ENCODE measurements at regions not wholly inside any gene's neighbourhood (a gene's known extent, or its start where the extent isn't known, plus 50 kb on each side); places are given as distances from the start of the nearest gene placed in this dataset.

GRCh38 chr6:98581705-98582104, 252.7 kb upstream of the POU3F2 start:
- H3K36me3 ChIP-seq (replicated peaks in 1 of 2): no peaks in the 10 kb centered on the region
- TF ChIP-seq POLR2A (IDR thresholded peaks at IDR 0.05): no peak
- TF ChIP-seq CTCF (IDR thresholded peaks at IDR 0.05): no peak
- no peaks in the 10 kb centered on the region for H3K4me1 ChIP-seq (replicated peaks in 1 of 2)
- no peaks in the 10 kb centered on the region for H3K9me3 ChIP-seq (replicated peaks in 1 of 3)
- no peak overlapping the region for H3K4me3 ChIP-seq
- no peaks in the 10 kb centered on the region for H3K27me3 ChIP-seq
- WGBS, 4 donors: 52 to 68% (median 65%) methylated on average over 1 of the region's 1 CpG
- H3K27ac ChIP-seq: no peak overlapping the region
- intact Hi-C loops (cut with DNase I): no loop called here
- no peak for DNase-seq

- no peak overlapping the region for H3K4me3 ChIP-seq
- no peak for TF ChIP-seq CTCF (IDR thresholded peaks at IDR 0.05)
- TF ChIP-seq POLR2A (IDR thresholded peaks at IDR 0.05): no peak
- no peaks in the 10 kb centered on the region for H3K27me3 ChIP-seq
- no peaks in the 10 kb centered on the region for H3K4me1 ChIP-seq (replicated peaks in 1 of 2)
- H3K9me3 ChIP-seq (replicated peaks in 1 of 3): no peaks in the 10 kb centered on the region
- DNase-seq: no peak
- H3K36me3 ChIP-seq (replicated peaks in 1 of 2): no peaks in the 10 kb centered on the region
- intact Hi-C loops (cut with DNase I): no loop called here
- WGBS, 4 donors: 68 to 80% (median 72%) methylated on average over 1 of the region's 1 CpG
- H3K27ac ChIP-seq: no peak overlapping the region
Measured at GRCh38 chr6:98583506-98583905, 250.9 kb upstream of the POU3F2 start.

- TF ChIP-seq CTCF (IDR thresholded peaks at IDR 0.05) (no peak), POLR2A (IDR thresholded peaks at IDR 0.05) (no peak)
- no peaks in the 10 kb centered on the region for H3K4me1 ChIP-seq (replicated peaks in 1 of 2)
- no peaks in the 10 kb centered on the region for H3K9me3 ChIP-seq (replicated peaks in 1 of 3)
- intact Hi-C loops (cut with DNase I): no loop called here
- 0 to 88% (median 32%) methylated on average over 1 of the region's 1 CpG for WGBS, 4 donors
- H3K4me3 ChIP-seq: no peak overlapping the region
- no peak for DNase-seq
- no peaks in the 10 kb centered on the region for H3K27me3 ChIP-seq
- H3K36me3 ChIP-seq (replicated peaks in 1 of 2): no peaks in the 10 kb centered on the region
- H3K27ac ChIP-seq: no peak overlapping the region
Measured at GRCh38 chr6:98586163-98586562, 248.2 kb upstream of the POU3F2 start.

- 80 to 86% (median 85%) methylated on average over 4 of the region's 4 CpGs for WGBS, 4 donors
- H3K9me3 ChIP-seq (replicated peaks in 1 of 3): no peaks in the 10 kb centered on the region
- intact Hi-C loops (cut with DNase I): no loop called here
- no peaks in the 10 kb centered on the region for H3K27me3 ChIP-seq
- no peak overlapping the region for H3K27ac ChIP-seq
- DNase-seq: no peak
- H3K4me3 ChIP-seq: no peak overlapping the region
- TF ChIP-seq CTCF (IDR thresholded peaks at IDR 0.05) (no peak), POLR2A (IDR thresholded peaks at IDR 0.05) (no peak)
- H3K36me3 ChIP-seq (replicated peaks in 1 of 2): no peaks in the 10 kb centered on the region
- H3K4me1 ChIP-seq (replicated peaks in 1 of 2): no peaks in the 10 kb centered on the region
Measured at GRCh38 chr6:98587555-98587954, 246.8 kb upstream of the POU3F2 start.
